ENCODE measurements at regions not wholly inside any gene's neighbourhood (a gene's known extent, or its start where the extent isn't known, plus 50 kb on each side); places are given as distances from the start of the nearest gene placed in this dataset.
A peak's percentile ranks its signal among the peaks of the same experiment; 100 is the strongest.

DNA sequence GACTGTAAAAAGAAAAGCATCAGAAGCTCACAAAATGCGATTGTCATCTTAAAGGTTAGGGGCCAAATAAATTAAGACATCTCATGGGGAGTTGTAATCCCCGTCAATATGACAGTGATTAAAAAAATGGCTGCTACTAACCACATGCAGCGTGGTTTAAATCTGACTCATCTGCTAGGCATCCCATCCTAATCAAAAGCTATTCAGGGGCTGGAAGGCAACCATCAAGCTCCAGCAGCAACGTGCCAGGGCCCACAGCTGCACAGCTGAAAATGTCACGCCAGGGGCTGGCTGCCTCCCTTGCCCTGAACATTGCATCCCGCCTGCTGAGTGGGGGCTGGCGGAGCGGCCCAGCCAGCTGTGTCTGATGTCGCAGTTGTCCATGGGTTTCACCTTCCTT, 66.3 kb upstream of the FRMD4A start:
- H3K9me3 Mint-ChIP-seq = peaks cover 10% of the 10 kb centered on the region
- no peaks in the 10 kb centered on the region for H3K4me1 Mint-ChIP-seq
- no peaks in the 10 kb centered on the region for H3K27me3 Mint-ChIP-seq (ENCODE audit: low read depth, poor library complexity)
- H3K4me3 Mint-ChIP-seq = no peak overlapping the region
- TF ChIP-seq, protein P1, sequence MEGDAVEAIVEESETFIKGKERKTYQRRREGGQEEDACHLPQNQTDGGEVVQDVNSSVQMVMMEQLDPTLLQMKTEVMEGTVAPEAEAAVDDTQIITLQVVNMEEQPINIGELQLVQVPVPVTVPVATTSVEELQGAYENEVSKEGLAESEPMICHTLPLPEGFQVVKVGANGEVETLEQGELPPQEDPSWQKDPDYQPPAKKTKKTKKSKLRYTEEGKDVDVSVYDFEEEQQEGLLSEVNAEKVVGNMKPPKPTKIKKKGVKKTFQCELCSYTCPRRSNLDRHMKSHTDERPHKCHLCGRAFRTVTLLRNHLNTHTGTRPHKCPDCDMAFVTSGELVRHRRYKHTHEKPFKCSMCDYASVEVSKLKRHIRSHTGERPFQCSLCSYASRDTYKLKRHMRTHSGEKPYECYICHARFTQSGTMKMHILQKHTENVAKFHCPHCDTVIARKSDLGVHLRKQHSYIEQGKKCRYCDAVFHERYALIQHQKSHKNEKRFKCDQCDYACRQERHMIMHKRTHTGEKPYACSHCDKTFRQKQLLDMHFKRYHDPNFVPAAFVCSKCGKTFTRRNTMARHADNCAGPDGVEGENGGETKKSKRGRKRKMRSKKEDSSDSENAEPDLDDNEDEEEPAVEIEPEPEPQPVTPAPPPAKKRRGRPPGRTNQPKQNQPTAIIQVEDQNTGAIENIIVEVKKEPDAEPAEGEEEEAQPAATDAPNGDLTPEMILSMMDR (IDR thresholded peaks at IDR 0.05) = no peak
- no peaks in the 10 kb centered on the region for H3K36me3 Mint-ChIP-seq (ENCODE audit: low read depth)
- H3K27ac Mint-ChIP-seq = no peak overlapping the region
- DNase-seq = no peak

DNA sequence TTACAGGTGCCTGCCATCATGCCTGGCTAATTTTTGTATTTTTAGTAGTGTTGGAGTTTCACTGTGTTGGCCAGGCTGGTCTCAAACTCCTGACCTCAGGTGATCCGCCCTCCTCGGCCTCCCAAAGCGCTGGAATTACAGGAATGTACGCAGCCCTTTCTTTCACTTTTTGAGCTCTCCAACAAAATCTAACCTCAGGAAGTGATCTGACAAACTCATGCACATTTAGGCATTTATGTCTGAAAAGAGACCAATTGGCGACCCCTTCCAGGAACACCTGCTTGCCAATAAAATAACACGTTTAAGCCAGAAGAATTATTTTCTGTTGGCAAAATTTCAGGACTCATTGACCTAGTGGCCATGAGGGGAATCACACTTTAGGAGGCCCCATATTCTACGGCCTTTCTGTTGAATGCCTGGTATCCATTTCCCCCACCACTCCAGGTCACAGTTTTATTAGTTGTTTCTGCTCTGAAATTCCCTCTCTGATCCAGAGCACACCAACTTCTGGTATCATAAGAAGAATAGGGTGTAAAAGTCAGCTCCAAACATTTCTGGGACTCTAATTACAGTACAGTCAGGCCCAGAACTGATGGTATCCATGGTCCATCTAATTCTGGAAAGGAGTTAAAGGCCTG, 65.8 kb upstream of the FRMD4A start:
- no peaks in the 10 kb centered on the region for H3K27me3 Mint-ChIP-seq (ENCODE audit: low read depth, poor library complexity)
- DNase-seq = no peak
- TF ChIP-seq, protein P1 (IDR thresholded peaks at IDR 0.05) = peak; percentile 41
- no peak overlapping the region for H3K27ac Mint-ChIP-seq
- H3K36me3 Mint-ChIP-seq (ENCODE audit: low read depth) = no peaks in the 10 kb centered on the region
- H3K4me1 Mint-ChIP-seq = no peaks in the 10 kb centered on the region
- H3K4me3 Mint-ChIP-seq = no peak overlapping the region
- H3K9me3 Mint-ChIP-seq = peaks cover 10% of the 10 kb centered on the region

DNA sequence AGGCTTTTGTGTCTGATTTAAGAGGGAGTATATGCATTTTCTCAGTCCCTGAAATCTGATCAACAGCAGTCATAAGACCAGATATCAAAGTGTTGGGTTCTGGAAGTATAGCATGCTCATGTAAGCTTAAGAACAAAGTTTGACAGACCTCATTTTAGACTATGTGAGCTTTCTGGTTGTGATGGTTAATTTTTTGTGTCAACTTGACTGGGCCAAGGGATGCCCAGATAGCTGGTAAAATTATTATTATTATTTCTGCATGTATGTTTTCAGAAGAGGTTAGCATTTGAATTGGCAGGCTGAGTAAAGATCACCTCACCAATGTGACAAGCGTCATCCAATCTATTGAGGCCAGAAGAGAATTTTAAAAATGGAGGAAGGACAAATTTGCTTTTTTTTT, 63.5 kb upstream of the FRMD4A start:
- no peak for DNase-seq
- Mint-ChIP-seq H3K27me3 (ENCODE audit: low read depth, poor library complexity) (no peaks in the 10 kb centered on the region), H3K36me3 (ENCODE audit: low read depth) (no peaks in the 10 kb centered on the region), H3K4me3 (no peak overlapping the region), H3K9me3 (peaks cover 10% of the 10 kb centered on the region), H3K4me1 (no peaks in the 10 kb centered on the region), H3K27ac (no peak overlapping the region)
- TF ChIP-seq, protein P1 (IDR thresholded peaks at IDR 0.05) = no peak

DNA sequence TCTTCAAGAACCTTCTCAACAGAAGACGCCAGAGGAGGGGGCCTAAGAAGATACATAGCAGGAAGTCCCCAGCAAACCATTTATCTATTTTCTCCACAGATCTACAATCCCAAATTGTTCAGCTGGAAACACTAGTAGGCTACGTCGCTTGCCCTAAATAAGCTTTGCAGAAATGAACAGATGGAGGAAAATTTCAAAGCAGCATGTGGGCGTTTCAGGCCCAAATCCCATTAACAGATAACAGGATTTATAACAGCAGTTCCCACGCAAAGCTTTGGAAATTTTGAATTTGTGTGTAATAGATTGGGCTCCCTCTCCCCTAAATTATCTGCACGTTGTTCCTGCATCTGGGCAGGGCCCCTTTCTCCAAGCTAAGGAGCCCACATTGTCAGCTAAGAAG, 60.6 kb upstream of the FRMD4A start:
- DNase-seq = no peak
- Mint-ChIP-seq H3K27ac (no peak overlapping the region), H3K9me3 (peaks cover 10% of the 10 kb centered on the region), H3K36me3 (ENCODE audit: low read depth) (no peaks in the 10 kb centered on the region), H3K4me3 (no peak overlapping the region), H3K27me3 (ENCODE audit: low read depth, poor library complexity) (no peaks in the 10 kb centered on the region), H3K4me1 (no peaks in the 10 kb centered on the region)
- TF ChIP-seq, protein P1 (IDR thresholded peaks at IDR 0.05) = no peak

DNA sequence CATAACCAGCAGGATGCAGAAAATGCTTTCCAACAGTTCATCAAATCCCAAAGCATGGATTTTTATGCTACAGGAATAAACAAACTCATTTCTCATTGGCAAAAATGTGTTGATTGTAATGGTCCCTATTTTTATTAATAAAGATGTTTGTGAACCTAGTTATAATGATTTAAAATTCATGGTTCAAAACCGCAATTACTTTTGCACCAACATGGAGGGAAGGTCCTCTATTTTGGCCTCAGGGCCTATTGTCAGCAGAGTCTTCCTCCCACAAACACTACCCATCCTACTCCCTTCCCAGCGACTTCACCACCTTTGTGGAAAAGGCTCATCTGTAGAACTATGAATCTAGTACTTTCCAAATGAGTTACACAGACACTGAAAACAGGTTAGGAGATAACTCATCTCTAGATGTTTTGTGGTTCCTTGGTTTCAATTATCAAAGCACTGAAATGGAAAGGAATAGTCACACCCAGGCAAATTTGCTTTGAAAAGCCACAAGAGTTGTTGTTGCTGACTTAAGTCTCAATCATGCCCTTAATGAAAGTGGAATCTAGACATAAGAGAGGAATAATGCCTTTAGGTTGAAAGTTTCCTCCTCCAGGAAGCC, 59.4 kb upstream of the FRMD4A start:
- TF ChIP-seq, protein P1 (IDR thresholded peaks at IDR 0.05) = no peak
- peaks cover 10% of the 10 kb centered on the region for H3K9me3 Mint-ChIP-seq
- H3K27ac Mint-ChIP-seq = no peak overlapping the region
- no peaks in the 10 kb centered on the region for H3K36me3 Mint-ChIP-seq (ENCODE audit: low read depth)
- DNase-seq = no peak
- no peak overlapping the region for H3K4me3 Mint-ChIP-seq
- no peaks in the 10 kb centered on the region for H3K4me1 Mint-ChIP-seq
- peaks cover 5% of the 10 kb centered on the region for H3K27me3 Mint-ChIP-seq (ENCODE audit: low read depth, poor library complexity)

Measured in nephron progenitor cell (in vitro differentiated cells).